Hepatocyte (in vitro differentiated cells): ENCODE measurements at regions not wholly inside any gene's neighbourhood (a gene's known extent, or its start where the extent isn't known, plus 50 kb on each side); places are given as distances from the start of the nearest gene placed in this dataset.

Experiments
- EZH2 ChIP-seq: fragments of 200-600 bp; sonication (generic); IDR thresholded peaks from 2 replicates; pipeline ENCODE4 v1.6.1; 2016; ENCODE audit warnings: antibody characterized with exemption, mild to moderate bottlenecking, borderline replicate concordance
- EZH2phosphoT487 ChIP-seq: fragments of 200-600 bp; sonication (generic); IDR thresholded peaks from one replicate; pipeline ENCODE4 v1.6.1; 2018; ENCODE audit warnings: antibody characterized with exemption, mild to moderate bottlenecking, low read depth, moderate library complexity; ENCODE audit not compliant: unreplicated experiment, severe bottlenecking
- TF ChIP-seq, protein P1 (sequence below): fragments of 200-600 bp; sonication (generic); IDR thresholded peaks from 2 replicates; pipeline ENCODE4 v1.5.1; 2016; ENCODE audit warnings: antibody characterized with exemption, mild to moderate bottlenecking; ENCODE audit not compliant: poor library complexity

- TF ChIP-seq EZH2phosphoT487 (no peak), EZH2 (no peak)
- TF ChIP-seq, protein P1, sequence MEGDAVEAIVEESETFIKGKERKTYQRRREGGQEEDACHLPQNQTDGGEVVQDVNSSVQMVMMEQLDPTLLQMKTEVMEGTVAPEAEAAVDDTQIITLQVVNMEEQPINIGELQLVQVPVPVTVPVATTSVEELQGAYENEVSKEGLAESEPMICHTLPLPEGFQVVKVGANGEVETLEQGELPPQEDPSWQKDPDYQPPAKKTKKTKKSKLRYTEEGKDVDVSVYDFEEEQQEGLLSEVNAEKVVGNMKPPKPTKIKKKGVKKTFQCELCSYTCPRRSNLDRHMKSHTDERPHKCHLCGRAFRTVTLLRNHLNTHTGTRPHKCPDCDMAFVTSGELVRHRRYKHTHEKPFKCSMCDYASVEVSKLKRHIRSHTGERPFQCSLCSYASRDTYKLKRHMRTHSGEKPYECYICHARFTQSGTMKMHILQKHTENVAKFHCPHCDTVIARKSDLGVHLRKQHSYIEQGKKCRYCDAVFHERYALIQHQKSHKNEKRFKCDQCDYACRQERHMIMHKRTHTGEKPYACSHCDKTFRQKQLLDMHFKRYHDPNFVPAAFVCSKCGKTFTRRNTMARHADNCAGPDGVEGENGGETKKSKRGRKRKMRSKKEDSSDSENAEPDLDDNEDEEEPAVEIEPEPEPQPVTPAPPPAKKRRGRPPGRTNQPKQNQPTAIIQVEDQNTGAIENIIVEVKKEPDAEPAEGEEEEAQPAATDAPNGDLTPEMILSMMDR, result no peak
Observed at GRCh38 chr13:48798180-48798579, 144.5 kb downstream of the CYSLTR2 start.
